ENCODE measurements at regions not wholly inside any gene's neighbourhood (a gene's known extent, or its start where the extent isn't known, plus 50 kb on each side); places are given as distances from the start of the nearest gene placed in this dataset.
"Not testable (repeated sequence)": the region's sequence is repeated elsewhere in the genome, so short reads cannot be mapped to it uniquely, and the experiment has no call there.

- no peak for DNase-seq (ENCODE audit: low spot score)
- no peak for ATAC-seq
Measured at GRCh38 chr7:122248472-122248871, 56.1 kb downstream of the FEZF1 start.

- ATAC-seq; DNase-seq (ENCODE audit: low spot score): not testable (repeated sequence)
Measured at GRCh38 chr7:122238729-122239128, 65.8 kb downstream of the FEZF1 start.

- DNase-seq (ENCODE audit: low spot score); ATAC-seq: not testable (repeated sequence)
Measured at GRCh38 chr7:122238297-122238696, 66.3 kb downstream of the FEZF1 start.

GRCh38 chr7:122225874-122226273 is 78.7 kb downstream of the FEZF1 start:
- peak; percentile 83 for ATAC-seq

GRCh38 chr7:122219253-122219865 is 75.3 kb upstream of the AASS start:
- DNase-seq (ENCODE audit: low spot score) = no peak
- ATAC-seq = peak; percentile 64

More at GRCh38 chr7:122225874-122226273, 78.7 kb downstream of the FEZF1 start:
- no peak for DNase-seq (ENCODE audit: low spot score)

- no peak for DNase-seq (ENCODE audit: low spot score)
- ATAC-seq = peak; percentile 95
Measured at GRCh38 chr7:122217125-122217524, 73.1 kb upstream of the AASS start.

- no peak for ATAC-seq
Measured at GRCh38 chr7:122212754-122213153, 68.7 kb upstream of the AASS start.

GRCh38 chr7:122211362-122211761 is 67.3 kb upstream of the AASS start:
- no peak for ATAC-seq
- no peak for DNase-seq (ENCODE audit: low spot score)

More at GRCh38 chr7:122212754-122213153, 68.7 kb upstream of the AASS start:
- DNase-seq (ENCODE audit: low spot score) = no peak

- ATAC-seq (no peak), DNase-seq (ENCODE audit: low spot score) (no peak)
Measured at GRCh38 chr7:122206985-122207384, 62.9 kb upstream of the AASS start.

GRCh38 chr7:122203814-122204213 is 59.8 kb upstream of the AASS start:
- ATAC-seq = peak; percentile 56

GRCh38 chr7:122200888-122201287 is 56.8 kb upstream of the AASS start:
- DNase-seq (ENCODE audit: low spot score) (no peak), ATAC-seq (no peak)

More at GRCh38 chr7:122203814-122204213, 59.8 kb upstream of the AASS start:
- DNase-seq (ENCODE audit: low spot score) = no peak

- ATAC-seq (peak; percentile 74), DNase-seq (ENCODE audit: low spot score) (no peak)
Measured at GRCh38 chr7:122199171-122199570, 55.1 kb upstream of the AASS start.

- no peak for ATAC-seq
- no peak for DNase-seq (ENCODE audit: low spot score)
Measured at GRCh38 chr7:122198581-122198980, 54.5 kb upstream of the AASS start.

Data from left lobe of liver (tissue), 2 donors.